ENCODE measurements at regions not wholly inside any gene's neighbourhood (a gene's known extent, or its start where the extent isn't known, plus 50 kb on each side); places are given as distances from the start of the nearest gene placed in this dataset.

GRCh38 chr13:76772241-76772640, 114.0 kb downstream of the KCTD12 start:
- Histone ChIP-seq H3K4me3 (no peak overlapping the region), H3K9ac (ENCODE audit: insufficient read depth in 1 of 2, low read length in 2 of 2) (no peak overlapping the region), H3K9me3 (ENCODE audit: control insufficient read depth in 4 of 4, insufficient read depth in 3 of 4, low read length in 3 of 4) (no peaks in the 10 kb centered on the region), H3K4me1 (ENCODE audit: control insufficient read depth in 5 of 5, insufficient read depth in 5 of 5, low read length in 5 of 5) (peaks cover 0 to 64% (median 5%) of the 10 kb centered on the region in 5 donors), H3K27ac (ENCODE audit: low read depth in 1 of 2, low read length in 1 of 2) (no peak overlapping the region), H3K27me3 (ENCODE audit: control insufficient read depth in 3 of 3, insufficient read depth in 3 of 3, low read length in 2 of 3) (no peaks in the 10 kb centered on the region), H3K36me3 (ENCODE audit: control insufficient read depth in 4 of 4, insufficient read depth in 4 of 4, low read length in 4 of 4) (no peaks in the 10 kb centered on the region)
- TF ChIP-seq, protein P1, sequence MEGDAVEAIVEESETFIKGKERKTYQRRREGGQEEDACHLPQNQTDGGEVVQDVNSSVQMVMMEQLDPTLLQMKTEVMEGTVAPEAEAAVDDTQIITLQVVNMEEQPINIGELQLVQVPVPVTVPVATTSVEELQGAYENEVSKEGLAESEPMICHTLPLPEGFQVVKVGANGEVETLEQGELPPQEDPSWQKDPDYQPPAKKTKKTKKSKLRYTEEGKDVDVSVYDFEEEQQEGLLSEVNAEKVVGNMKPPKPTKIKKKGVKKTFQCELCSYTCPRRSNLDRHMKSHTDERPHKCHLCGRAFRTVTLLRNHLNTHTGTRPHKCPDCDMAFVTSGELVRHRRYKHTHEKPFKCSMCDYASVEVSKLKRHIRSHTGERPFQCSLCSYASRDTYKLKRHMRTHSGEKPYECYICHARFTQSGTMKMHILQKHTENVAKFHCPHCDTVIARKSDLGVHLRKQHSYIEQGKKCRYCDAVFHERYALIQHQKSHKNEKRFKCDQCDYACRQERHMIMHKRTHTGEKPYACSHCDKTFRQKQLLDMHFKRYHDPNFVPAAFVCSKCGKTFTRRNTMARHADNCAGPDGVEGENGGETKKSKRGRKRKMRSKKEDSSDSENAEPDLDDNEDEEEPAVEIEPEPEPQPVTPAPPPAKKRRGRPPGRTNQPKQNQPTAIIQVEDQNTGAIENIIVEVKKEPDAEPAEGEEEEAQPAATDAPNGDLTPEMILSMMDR (IDR thresholded peaks at IDR 0.05; ENCODE audit: control extremely low read depth, extremely low read depth) = no peak
- ATAC-seq (ENCODE audit: insufficient read depth, low FRiP score) (no peak), DNase-seq (no peak)
- WGBS, 2 donors = 95 to 97% methylated on average over 1 of the region's 1 CpG

GRCh38 chr13:76769271-76769791, 116.9 kb downstream of the KCTD12 start:
- Histone ChIP-seq H3K9me3 (ENCODE audit: control insufficient read depth in 4 of 4, insufficient read depth in 3 of 4, low read length in 3 of 4) (no peaks in the 10 kb centered on the region), H3K27ac (ENCODE audit: low read depth in 1 of 2, low read length in 1 of 2) (no peak overlapping the region), H3K27me3 (ENCODE audit: control insufficient read depth in 3 of 3, insufficient read depth in 3 of 3, low read length in 2 of 3) (no peaks in the 10 kb centered on the region), H3K9ac (ENCODE audit: insufficient read depth in 1 of 2, low read length in 2 of 2) (no peak overlapping the region), H3K36me3 (ENCODE audit: control insufficient read depth in 4 of 4, insufficient read depth in 4 of 4, low read length in 4 of 4) (no peaks in the 10 kb centered on the region), H3K4me3 (no peak overlapping the region), H3K4me1 (ENCODE audit: control insufficient read depth in 5 of 5, insufficient read depth in 5 of 5, low read length in 5 of 5) (peaks cover 0 to 36% (median 5%) of the 10 kb centered on the region in 5 donors)
- TF ChIP-seq, protein P1 (IDR thresholded peaks at IDR 0.05; ENCODE audit: control extremely low read depth, extremely low read depth) = no peak
- DNase-seq (no peak), ATAC-seq (ENCODE audit: insufficient read depth, low FRiP score) (no peak)
- 30 to 57% methylated on average over 4 of the region's 4 CpGs for WGBS, 2 donors

DNA sequence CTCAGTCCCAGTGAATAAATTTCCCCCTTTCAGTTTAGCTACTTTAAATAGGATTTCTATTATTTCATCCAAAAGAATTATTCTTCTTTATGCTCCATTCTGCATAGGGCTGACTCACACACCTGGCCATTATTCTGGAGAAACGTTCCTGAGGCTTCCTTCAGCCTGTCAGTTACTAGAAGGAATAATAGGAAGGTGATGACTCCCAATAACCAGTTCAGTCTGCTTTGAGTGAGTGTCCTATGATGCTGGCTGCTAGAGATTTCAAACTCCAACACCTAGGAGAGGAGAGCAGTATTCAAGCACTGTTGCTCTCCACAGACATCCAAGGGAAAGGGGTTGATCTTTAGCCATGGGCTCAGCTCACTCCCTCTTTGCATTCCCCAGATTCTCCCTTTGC, 117.8 kb downstream of the KCTD12 start:
- 76 to 77% methylated on average over 1 of the region's 1 CpG for WGBS, 2 donors

More for the DNA sequence above, 117.8 kb downstream of the KCTD12 start:
- H3K36me3 ChIP-seq (ENCODE audit: control insufficient read depth in 4 of 4, insufficient read depth in 4 of 4, low read length in 4 of 4) = no peaks in the 10 kb centered on the region
- ATAC-seq (ENCODE audit: insufficient read depth, low FRiP score) = no peak
- H3K27me3 ChIP-seq (ENCODE audit: control insufficient read depth in 3 of 3, insufficient read depth in 3 of 3, low read length in 2 of 3) = no peaks in the 10 kb centered on the region
- no peak overlapping the region for H3K9ac ChIP-seq (ENCODE audit: insufficient read depth in 1 of 2, low read length in 2 of 2)
- DNase-seq = no peak
- H3K9me3 ChIP-seq (ENCODE audit: control insufficient read depth in 4 of 4, insufficient read depth in 3 of 4, low read length in 3 of 4) = no peaks in the 10 kb centered on the region
- TF ChIP-seq, protein P1 (IDR thresholded peaks at IDR 0.05; ENCODE audit: control extremely low read depth, extremely low read depth) = no peak
- H3K27ac ChIP-seq (ENCODE audit: low read depth in 1 of 2, low read length in 1 of 2) = no peak overlapping the region
- H3K4me1 ChIP-seq (ENCODE audit: control insufficient read depth in 5 of 5, insufficient read depth in 5 of 5, low read length in 5 of 5) = peaks cover 0 to 28% (median 5%) of the 10 kb centered on the region in 5 donors
- H3K4me3 ChIP-seq = no peak overlapping the region

All from lung (tissue), 11 donors.